Adrenal gland (tissue), 5 donors: ENCODE measurements at regions not wholly inside any gene's neighbourhood (a gene's known extent, or its start where the extent isn't known, plus 50 kb on each side); places are given as distances from the start of the nearest gene placed in this dataset.

Source experiments
- CTCF ChIP-seq, 6 experiments: fragments of 450-650 bp in 4 of 6; fragments of 200-600 bp in 2 of 6; sonication (generic) in 1 of 6; IDR thresholded peaks; 1 replicate in 5 of 6; 2 replicates in 1 of 6; pipeline versions ENCODE4 v1.5.1 to v1.8.0; 2016 to 2021; ENCODE audit warnings: antibody characterized with exemption in 6 of 6, mild to moderate bottlenecking in 2 of 6, moderate library complexity in 1 of 6
- POLR2A ChIP-seq, 2 donors: fragments of 450-650 bp; IDR thresholded peaks; one replicate each; pipeline ENCODE4 v1.6.1; 2017; ENCODE audit warnings: antibody characterized with exemption in 2 of 2, mild to moderate bottlenecking in 2 of 2, moderate library complexity in 1 of 2
- donor health status: DM: no; HTN: no; CAD: no.

- no peak for TF ChIP-seq CTCF (IDR thresholded peaks at IDR 0.05)
- TF ChIP-seq POLR2A (IDR thresholded peaks at IDR 0.05): no peak
Observed at GRCh38 chr2:128492966-128493811, 174.5 kb upstream of the HS6ST1 start.
